H1 (cell line): ENCODE measurements at regions not wholly inside any gene's neighbourhood (a gene's known extent, or its start where the extent isn't known, plus 50 kb on each side); places are given as distances from the start of the nearest gene placed in this dataset.

Experiments
- CTCF ChIA-PET: fragments of 300-600 bp; sonication (Branson Sonifier 250); formaldehyde crosslinking; loops from one replicate; lab custom pipeline; 2021; ENCODE audit not compliant: partially characterized antibody; lab: Charles Lee
- POLR2A ChIA-PET: fragments of 300-600 bp; sonication (Branson Sonifier 250); formaldehyde crosslinking; loops from one replicate; lab custom pipeline; 2021; ENCODE audit warnings: inconsistent platforms; ENCODE audit not compliant: partially characterized antibody; lab: Charles Lee
- DNase-seq, 2 experiments: peaks; one replicate each; pipeline versions ENCODE4 v3.0.0 to v3.0.0-alpha.2; 2010 to 2022; ENCODE audit warnings: low spot score in 2 of 2, low read depth in 1 of 2, mixed read lengths in 1 of 2
- FAIRE-seq: peaks from 2 replicates; lab custom pipeline; 2011; peaks lifted over from hg19 to GRCh38; lab: Jason Lieb, UNC
- H2AFZ ChIP-seq: 2 replicates; pipeline ENCODE4 v1.8.1; 2012; ENCODE audit warnings: low read length, inconsistent platforms
- H2AK5ac ChIP-seq: 2 replicates; pipeline ENCODE4 v1.6.1; 2013; ENCODE audit warnings: low read depth, low read length
- H2BK120ac ChIP-seq: replicated peaks from 2 replicates; pipeline ENCODE3; 2013; ENCODE audit warnings: low read depth, low read length, inconsistent platforms
- H2BK12ac ChIP-seq: 2 replicates; pipeline ENCODE4 v1.6.1; 2013; ENCODE audit warnings: low read depth, low read length
- H2BK15ac ChIP-seq: 2 replicates; pipeline ENCODE4 v1.6.1; 2013; ENCODE audit warnings: low read length
- H2BK20ac ChIP-seq: 2 replicates; pipeline ENCODE4 v1.6.1; 2013; ENCODE audit warnings: low read length
- H2BK5ac ChIP-seq: 2 replicates; pipeline ENCODE4 v1.6.1; 2013; ENCODE audit warnings: low read depth, low read length
- H3K14ac ChIP-seq: 2 replicates; pipeline ENCODE4 v1.6.1; 2013; ENCODE audit warnings: inconsistent platforms; ENCODE audit not compliant: insufficient read length
- H3K18ac ChIP-seq: 2 replicates; pipeline ENCODE4 v1.6.1; 2013; ENCODE audit warnings: low read length; ENCODE audit errors: extremely low read depth
- H3K23ac ChIP-seq: 2 replicates; pipeline ENCODE4 v1.6.1; 2013; ENCODE audit warnings: inconsistent platforms; ENCODE audit not compliant: insufficient read length
- H3K23me2 ChIP-seq: 2 replicates; pipeline ENCODE4 v1.6.1; 2013; ENCODE audit warnings: low read depth, low read length
- H3K27ac ChIP-seq: 2 replicates; pipeline ENCODE4 v1.6.1; 2011; ENCODE audit warnings: low read depth, low read length, inconsistent platforms
- H3K27me3 ChIP-seq, 4 experiments: replicated peaks in 1 of 4; 1 replicate in 1 of 4; 2 replicates in 3 of 4; pipeline versions ENCODE4 v1.6.1 to v1.8.1; 2011 to 2013; ENCODE audit warnings: low read length in 3 of 4, mild to moderate bottlenecking in 3 of 4, inconsistent platforms in 2 of 4, mixed read lengths in 2 of 4, moderate library complexity in 1 of 4; ENCODE audit not compliant: control insufficient read depth in 3 of 4, insufficient read depth in 3 of 4; ENCODE audit errors: extremely low read depth in 1 of 4
- H3K36me3 ChIP-seq, 4 experiments: 2 replicates each; pipeline versions ENCODE4 v1.6.1 to v1.8.1; 2011 to 2013; ENCODE audit warnings: mild to moderate bottlenecking in 4 of 4, low read length in 3 of 4, moderate library complexity in 2 of 4, control low read depth in 1 of 4, inconsistent platforms in 1 of 4; ENCODE audit not compliant: insufficient read depth in 4 of 4, control insufficient read depth in 2 of 4
- H3K4ac ChIP-seq: replicated peaks from 2 replicates; pipeline ENCODE3; 2013; ENCODE audit warnings: low read length, low read depth, mixed read lengths, inconsistent platforms; ENCODE audit not compliant: insufficient read length
- H3K4me1 ChIP-seq, 4 experiments: replicated peaks in 1 of 4; 1 replicate in 1 of 4; 2 replicates in 3 of 4; pipeline versions ENCODE4 v1.6.1 to v1.8.1; 2011 to 2013; ENCODE audit warnings: low read length in 3 of 4, inconsistent platforms in 2 of 4, mixed read lengths in 1 of 4; ENCODE audit not compliant: insufficient read depth in 4 of 4, control insufficient read depth in 3 of 4
- H3K4me2 ChIP-seq, 2 experiments: 2 replicates each; pipeline versions ENCODE4 v1.6.1 to v1.8.1; 2011 to 2013; ENCODE audit warnings: low read depth in 2 of 2, low read length in 2 of 2, control low read depth in 1 of 2, inconsistent platforms in 1 of 2, mild to moderate bottlenecking in 1 of 2; ENCODE audit not compliant: insufficient read depth in 1 of 2
- H3K4me3 ChIP-seq, 4 experiments: fragments of 200-600, 300-600 bp in 1 of 4; sonication (generic), shearing (Covaris generic), sonication (Bioruptor Twin) in 1 of 4; 2 replicates each; pipeline versions ENCODE4 v1.5.1 to v1.8.1; 2011 to 2016; ENCODE audit warnings: low read length in 4 of 4, low read depth in 3 of 4, control low read depth in 2 of 4, inconsistent platforms in 2 of 4, mild to moderate bottlenecking in 2 of 4, mixed read lengths in 1 of 4, moderate library complexity in 1 of 4; ENCODE audit not compliant: insufficient read depth in 2 of 4; ENCODE audit errors: extremely low read depth in 1 of 4
- H3K56ac ChIP-seq: replicated peaks from 2 replicates; pipeline ENCODE3; 2013; ENCODE audit warnings: low read depth, mild to moderate bottlenecking, mixed read lengths, low read length, inconsistent platforms; ENCODE audit not compliant: insufficient read length
- H3K79me1 ChIP-seq: 2 replicates; pipeline ENCODE4 v1.6.1; 2013; ENCODE audit warnings: low read depth, low read length, control low read depth
- H3K79me2 ChIP-seq, 2 experiments: 2 replicates each; pipeline versions ENCODE4 v1.6.1 to v1.8.1; 2012 to 2013; ENCODE audit warnings: low read length in 2 of 2, mild to moderate bottlenecking in 2 of 2, inconsistent platforms in 1 of 2; ENCODE audit not compliant: insufficient read depth in 2 of 2, control insufficient read depth in 1 of 2
- H3K9ac ChIP-seq, 4 experiments: replicated peaks in 1 of 4; 1 replicate in 1 of 4; 2 replicates in 3 of 4; pipeline versions ENCODE4 v1.6.1 to v1.8.1; 2011 to 2013; ENCODE audit warnings: low read depth in 3 of 4, low read length in 3 of 4, control low read depth in 2 of 4, mild to moderate bottlenecking in 2 of 4, moderate library complexity in 2 of 4, inconsistent platforms in 1 of 4; ENCODE audit errors: extremely low read depth in 1 of 4
- H3K9me3 ChIP-seq, 2 experiments: 2 replicates each; pipeline versions ENCODE4 v1.6.1 to v1.8.1; 2012 to 2013; ENCODE audit warnings: mild to moderate bottlenecking in 2 of 2, moderate library complexity in 2 of 2, control low read depth in 1 of 2, inconsistent platforms in 1 of 2, low read depth in 1 of 2, low read length in 1 of 2, mixed read lengths in 1 of 2; ENCODE audit not compliant: insufficient read depth in 2 of 2
- H4K20me1 ChIP-seq, 2 experiments: replicated peaks in 1 of 2; 2 replicates each; pipeline versions ENCODE3 to v1.8.1; 2011 to 2013; ENCODE audit warnings: inconsistent platforms in 2 of 2, low read length in 2 of 2, mild to moderate bottlenecking in 1 of 2; ENCODE audit not compliant: insufficient read depth in 2 of 2, control insufficient read depth in 1 of 2
- H4K5ac ChIP-seq: 2 replicates; pipeline ENCODE4 v1.6.1; 2013; ENCODE audit warnings: low read length, low read depth, mixed read lengths, inconsistent platforms; ENCODE audit not compliant: insufficient read length
- H4K8ac ChIP-seq: 2 replicates; pipeline ENCODE4 v1.8.0; 2013; ENCODE audit warnings: mild to moderate bottlenecking, moderate library complexity, low read length, inconsistent platforms; ENCODE audit not compliant: insufficient read depth; ENCODE audit errors: extremely low read depth
- H4K91ac ChIP-seq: replicated peaks from 2 replicates; pipeline ENCODE3; 2013; ENCODE audit warnings: low read length, mixed read lengths, inconsistent platforms; ENCODE audit not compliant: insufficient read length
- CEBPB ChIP-seq: IDR thresholded peaks from 2 replicates; pipeline ENCODE4 v1.6.1; 2012; ENCODE audit warnings: low read depth, low read length
- KDM1A ChIP-seq: fragments of 200-600, 300-600 bp; sonication (generic); IDR thresholded peaks from 2 replicates; pipeline ENCODE4 v1.7.1; 2016; ENCODE audit warnings: mild to moderate bottlenecking, low read length, borderline replicate concordance
- PHF8 ChIP-seq: fragments of 200-600 bp; sonication (generic); conservative IDR thresholded peaks from 2 replicates; pipeline ENCODE4 v1.7.1; 2012; ENCODE audit warnings: low read depth, mild to moderate bottlenecking, inconsistent platforms, low read length, moderate library complexity
- TAF1 ChIP-seq: IDR thresholded peaks from 2 replicates; pipeline ENCODE4 v1.6.1; 2011; ENCODE audit warnings: mild to moderate bottlenecking, low read depth, low read length
- WGBS, 2 experiments: shearing (Covaris generic) in 1 of 2; methylation state at CpG; one replicate each; pipeline versions ENCODE4 v1.1.6 to v1.1.7; 2013 to 2015; ENCODE audit warnings: low lambda C conversion rate in 2 of 2, mixed read lengths in 2 of 2, inconsistent platforms in 1 of 2, low coverage in 1 of 2, missing lambda C conversion rate in 1 of 2; ENCODE audit not compliant: insufficient replicate concordance in 2 of 2, insufficient coverage in 1 of 2, insufficient read length in 1 of 2; ENCODE audit errors: extremely low coverage in 1 of 2, missing lambda C conversion rate in 1 of 2; 5-methylcytosine and 5-hydroxymethylcytosine counted together

- H3K14ac ChIP-seq = no peak overlapping the region
- POLR2A ChIA-PET = interaction anchor here (1.1 kb wide), 1 partner anchor 11 kb away, joined by 3 read pairs; no protein-coding TSS in a partner anchor
- CTCF ChIA-PET = interaction anchor here (1.0 to 2.2 kb wide), 5 partner anchors 12 to 96 kb away, joined by 3 to 7 read pairs (median 4); no protein-coding TSS in a partner anchor
Measured at GRCh38 chr2:154527962-154528361, 170.5 kb upstream of the KCNJ3 start.

More at GRCh38 chr2:154527962-154528361, 170.5 kb upstream of the KCNJ3 start:
- no peaks in the 10 kb centered on the region for H3K27me3 ChIP-seq
- no peak overlapping the region for H3K4ac ChIP-seq
- H3K4me2 ChIP-seq = no peak overlapping the region
- no peak overlapping the region for H4K5ac ChIP-seq
- DNase-seq = no peak
- peak overlapping the region; percentile 80; the same call in 1 of the 2 replicates for H2BK12ac ChIP-seq
- no peak overlapping the region for H3K27ac ChIP-seq
- H3K4me3 ChIP-seq = no peak overlapping the region
- H3K4me1 ChIP-seq = no peaks in the 10 kb centered on the region
- no peak overlapping the region for H2BK5ac ChIP-seq
- no peak overlapping the region for H2AK5ac ChIP-seq
- H3K18ac ChIP-seq = peak overlapping the region; percentile 24; the same call in 1 of the 2 replicates
- H3K23ac ChIP-seq = no peak overlapping the region
- peak overlapping the region; percentile 83 for H2AFZ ChIP-seq
- TF ChIP-seq CEBPB = no peak
- TF ChIP-seq TAF1 = no peak
- TF ChIP-seq KDM1A = no peak
- no peak for TF ChIP-seq PHF8
- no peaks in the 10 kb centered on the region for H3K9me3 ChIP-seq
- H3K36me3 ChIP-seq = no peaks in the 10 kb centered on the region
- no peaks in the 10 kb centered on the region for H4K20me1 ChIP-seq
- no peak overlapping the region for H2BK20ac ChIP-seq
- H3K9ac ChIP-seq = no peak overlapping the region
- 0 out of 2 replicates have a peak overlapping the region, but pooled peaks have one; percentile 50 for H2BK15ac ChIP-seq
- no peak overlapping the region for H3K56ac ChIP-seq
- H2BK120ac ChIP-seq = no peak overlapping the region
- no peak overlapping the region for H4K8ac ChIP-seq
- WGBS, 2 experiments = 89% methylated on average over 5 of the region's 5 CpGs; no CpG with 5 or more reads in 1 of the 2 experiments
- no peaks in the 10 kb centered on the region for H3K79me1 ChIP-seq
- H3K79me2 ChIP-seq = no peaks in the 10 kb centered on the region
- no peak overlapping the region for H4K91ac ChIP-seq
- no peak for FAIRE-seq
- H3K23me2 ChIP-seq = no peaks in the 10 kb centered on the region
